HG02678 (cell line): ENCODE measurements at regions not wholly inside any gene's neighbourhood (a gene's known extent, or its start where the extent isn't known, plus 50 kb on each side); places are given as distances from the start of the nearest gene placed in this dataset.

Source experiments
- ATAC-seq: cut with Tn5 transposase; IDR thresholded peaks from one replicate; pipeline ENCODE4 v1.9.1; 2021; ENCODE audit warnings: mild to moderate bottlenecking, moderate library complexity; ENCODE audit not compliant: unreplicated experiment

GRCh38 chr16:52597772-52598483 is 51.0 kb upstream of the TOX3 start:
- ATAC-seq = no peak

GRCh38 chr16:52597073-52597771 is 50.3 kb upstream of the TOX3 start:
- no peak for ATAC-seq
